ENCODE measurements at regions not wholly inside any gene's neighbourhood (a gene's known extent, or its start where the extent isn't known, plus 50 kb on each side); places are given as distances from the start of the nearest gene placed in this dataset.
"Not testable (repeated sequence)": the region's sequence is repeated elsewhere in the genome, so short reads cannot be mapped to it uniquely, and the experiment has no call there.

- Histone ChIP-seq H3K4me3 (replicated peaks; ENCODE audit: insufficient read depth, low read length) (no peak overlapping the region), H3K27me3 (ENCODE audit: insufficient read depth, poor library complexity, severe bottlenecking) (no peaks in the 10 kb centered on the region), H3K27ac (replicated peaks) (no peak overlapping the region)
- no peak for DNase-seq (ENCODE audit: low read depth in 1 of 2, low spot score in 1 of 2)
- no peak for TF ChIP-seq POLR2AphosphoS5 (IDR thresholded peaks at IDR 0.05; ENCODE audit: low read depth)
- no peak for TF ChIP-seq GABPA (IDR thresholded peaks at IDR 0.05; ENCODE audit: low read depth)
- TF ChIP-seq REST (IDR thresholded peaks at IDR 0.05; ENCODE audit: insufficient replicate concordance, low read depth) = no peak
- no peak for TF ChIP-seq SPI1 (IDR thresholded peaks at IDR 0.05; ENCODE audit: borderline replicate concordance, low read depth)
- TF ChIP-seq CTCF (IDR thresholded peaks at IDR 0.05; ENCODE audit: insufficient read depth, low read length) = no peak
Observed at GRCh38 chr4:162469977-162470376, 306.2 kb upstream of the FSTL5 start.

GRCh38 chr4:162465356-162465755, 301.6 kb upstream of the FSTL5 start:
- not testable (repeated sequence) for H3K27ac ChIP-seq (replicated peaks); DNase-seq (ENCODE audit: low read depth in 1 of 2, low spot score in 1 of 2); H3K4me3 ChIP-seq (replicated peaks; ENCODE audit: insufficient read depth, low read length); H3K27me3 ChIP-seq (ENCODE audit: insufficient read depth, poor library complexity, severe bottlenecking)

GRCh38 chr4:162461952-162462351, 298.2 kb upstream of the FSTL5 start:
- H3K27me3 ChIP-seq (ENCODE audit: insufficient read depth, poor library complexity, severe bottlenecking) = no peaks in the 10 kb centered on the region
- TF ChIP-seq GABPA (IDR thresholded peaks at IDR 0.05; ENCODE audit: low read depth) (no peak), CTCF (IDR thresholded peaks at IDR 0.05; ENCODE audit: insufficient read depth, low read length) (no peak), SPI1 (IDR thresholded peaks at IDR 0.05; ENCODE audit: borderline replicate concordance, low read depth) (no peak), POLR2AphosphoS5 (IDR thresholded peaks at IDR 0.05; ENCODE audit: low read depth) (no peak), REST (IDR thresholded peaks at IDR 0.05; ENCODE audit: insufficient replicate concordance, low read depth) (no peak)
- H3K27ac ChIP-seq (replicated peaks) = no peak overlapping the region
- H3K4me3 ChIP-seq (replicated peaks; ENCODE audit: insufficient read depth, low read length) = no peak overlapping the region
- no peak for DNase-seq (ENCODE audit: low read depth in 1 of 2, low spot score in 1 of 2)

- H3K27ac ChIP-seq (replicated peaks) = no peak overlapping the region
- H3K4me3 ChIP-seq (replicated peaks; ENCODE audit: insufficient read depth, low read length) = no peak overlapping the region
- DNase-seq (ENCODE audit: low read depth in 1 of 2, low spot score in 1 of 2) = no peak
- TF ChIP-seq SPI1 (IDR thresholded peaks at IDR 0.05; ENCODE audit: borderline replicate concordance, low read depth) = no peak
- TF ChIP-seq GABPA (IDR thresholded peaks at IDR 0.05; ENCODE audit: low read depth) = no peak
- no peak for TF ChIP-seq REST (IDR thresholded peaks at IDR 0.05; ENCODE audit: insufficient replicate concordance, low read depth)
- TF ChIP-seq POLR2AphosphoS5 (IDR thresholded peaks at IDR 0.05; ENCODE audit: low read depth) = no peak
- TF ChIP-seq CTCF (IDR thresholded peaks at IDR 0.05; ENCODE audit: insufficient read depth, low read length) = no peak
- no peaks in the 10 kb centered on the region for H3K27me3 ChIP-seq (ENCODE audit: insufficient read depth, poor library complexity, severe bottlenecking)
Observed at GRCh38 chr4:162458051-162458450, 294.3 kb upstream of the FSTL5 start.

All from HL-60 (cell line).